GM18520 (cell line): ENCODE measurements at regions not wholly inside any gene's neighbourhood (a gene's known extent, or its start where the extent isn't known, plus 50 kb on each side); places are given as distances from the start of the nearest gene placed in this dataset.
A peak's percentile ranks its signal among the peaks of the same experiment; 100 is the strongest.

Experiments
- ATAC-seq: cut with Tn5 transposase; IDR thresholded peaks from one replicate; pipeline ENCODE4 v1.9.1; 2021; ENCODE audit not compliant: unreplicated experiment

DNA sequence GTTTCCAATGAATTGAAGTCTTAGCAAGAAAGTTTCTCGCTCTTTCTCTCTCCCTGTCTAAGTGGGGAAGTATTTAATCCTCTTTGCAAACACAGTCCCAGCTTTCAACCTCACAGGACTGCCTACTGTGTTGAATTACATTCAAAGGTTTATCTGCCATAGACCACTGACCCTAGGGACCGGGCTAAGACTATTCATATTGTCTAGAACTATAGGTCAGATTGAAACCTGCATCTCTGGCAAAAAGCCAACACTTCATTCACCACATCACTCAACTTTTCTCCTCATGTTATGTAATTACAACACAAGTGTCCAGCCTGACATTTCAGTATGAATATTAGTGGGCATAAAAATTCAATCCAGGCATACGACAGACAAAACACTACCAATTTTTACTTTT is 314.7 kb upstream of the RSPO3 start:
- ATAC-seq, result peak; percentile 34

DNA sequence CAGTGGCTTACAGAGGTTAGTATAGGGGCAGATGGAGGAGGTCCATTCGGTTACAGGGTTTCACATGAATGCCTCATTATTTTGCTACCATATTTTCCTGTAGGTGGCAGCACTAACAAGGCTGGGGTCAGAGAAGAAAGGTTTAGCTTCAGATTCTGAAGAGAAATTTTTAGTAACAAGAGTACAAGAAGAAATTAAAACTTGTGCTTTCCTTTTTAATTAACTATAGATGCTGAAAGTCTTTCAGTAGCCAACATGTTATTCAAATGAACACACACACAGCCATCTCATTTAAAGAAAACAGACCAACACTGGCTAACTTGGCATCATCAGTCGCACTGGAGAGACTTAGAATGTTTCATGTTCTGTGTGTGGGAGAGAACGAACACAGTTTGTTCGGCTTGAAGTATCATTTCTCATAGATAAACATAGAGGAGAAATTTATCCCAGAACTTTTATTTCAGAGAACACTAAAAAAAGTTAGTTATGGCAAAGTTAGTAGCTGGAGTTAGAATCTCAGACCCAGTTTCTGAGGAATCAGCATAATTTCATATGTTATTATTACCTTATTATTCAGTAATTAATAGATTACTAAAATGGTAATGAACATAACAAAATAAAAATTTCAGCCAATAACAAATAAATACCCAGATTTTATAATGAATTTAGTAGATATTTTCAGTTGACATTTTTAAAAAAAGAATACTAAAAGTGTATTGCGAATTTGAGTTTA is 314.0 kb upstream of the RSPO3 start:
- peak; percentile 32 for ATAC-seq

- no peak for ATAC-seq
Observed at GRCh38 chr6:126805861-126806260, 312.6 kb upstream of the RSPO3 start.

DNA sequence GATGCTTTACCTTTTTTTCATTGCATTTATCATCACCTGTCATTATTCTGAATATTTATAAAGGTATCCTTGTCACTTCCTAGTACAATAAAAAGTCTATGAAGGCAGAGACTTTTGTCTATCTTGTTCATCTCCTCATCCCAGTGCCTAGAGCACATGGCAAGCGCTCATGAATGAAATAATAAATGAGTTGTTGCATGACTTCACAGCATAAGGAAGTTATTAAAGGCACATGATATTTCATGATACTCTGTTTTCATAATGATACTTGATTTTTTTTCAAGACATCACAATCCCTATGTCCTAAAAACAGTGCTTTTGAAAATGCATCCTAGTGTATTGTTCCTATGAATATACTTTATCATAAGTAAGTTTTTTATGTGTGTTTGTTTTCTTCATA is 310.6 kb upstream of the RSPO3 start:
- ATAC-seq, result no peak

DNA sequence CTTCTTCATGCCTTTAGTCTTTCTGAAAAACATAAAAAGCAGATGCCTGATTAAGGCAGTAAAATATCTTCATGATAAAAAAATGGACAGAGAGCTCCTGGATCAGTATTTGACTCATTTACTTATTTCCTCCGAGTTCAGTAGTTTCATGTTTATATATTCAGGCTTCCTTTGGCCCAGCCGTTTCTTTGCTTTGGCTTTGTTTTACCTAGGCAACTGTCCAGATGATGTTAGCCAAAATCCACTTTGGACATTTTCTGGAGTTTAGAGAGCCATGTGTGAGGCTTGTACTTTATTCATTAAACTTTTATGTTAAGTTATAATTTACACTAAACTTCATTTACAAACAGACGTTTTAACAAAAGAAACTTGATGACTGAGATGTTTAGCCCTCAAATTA is 307.1 kb upstream of the RSPO3 start:
- ATAC-seq, result no peak

DNA sequence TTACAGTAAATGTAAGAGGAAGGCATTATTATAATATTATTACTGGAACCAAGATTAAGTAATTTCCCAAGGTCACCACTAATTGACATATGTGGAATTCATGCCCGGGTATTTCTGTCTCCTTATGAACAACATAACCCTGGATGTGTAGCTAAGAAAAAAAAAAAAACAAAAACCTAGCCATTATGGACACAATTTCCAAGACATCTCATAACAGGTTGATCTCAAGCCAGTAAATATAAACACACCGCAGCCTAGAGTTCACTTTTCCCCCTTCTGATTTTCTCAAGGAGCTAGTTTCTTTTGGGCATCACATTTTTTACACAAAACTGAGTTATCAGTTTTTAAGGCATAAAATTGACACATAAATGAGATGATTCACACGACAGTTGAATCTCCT is 306.5 kb upstream of the RSPO3 start:
- ATAC-seq, result no peak

DNA sequence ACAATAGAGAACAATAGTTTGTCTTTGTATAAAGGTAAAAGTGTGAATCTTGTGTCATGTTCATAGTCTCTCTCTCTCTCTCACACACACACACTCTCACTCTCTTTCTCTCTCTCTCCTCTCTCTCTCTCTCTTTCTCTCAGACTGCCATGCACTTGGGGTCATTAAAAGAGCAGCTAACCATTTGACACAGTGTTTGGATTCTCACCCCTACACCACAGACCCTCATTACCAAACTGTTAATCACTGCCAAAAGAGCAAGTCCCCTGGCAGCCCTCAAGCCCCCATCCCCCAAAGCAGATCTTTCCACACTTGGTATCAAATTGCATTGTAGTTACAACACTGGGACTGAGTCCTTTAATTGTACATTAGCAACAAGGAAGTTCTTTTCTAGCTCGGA is 305.8 kb upstream of the RSPO3 start:
- ATAC-seq, result no peak

- no peak for ATAC-seq
Observed at GRCh38 chr6:126820634-126821033, 297.8 kb upstream of the RSPO3 start.

GRCh38 chr6:126821706-126822105 is 296.8 kb upstream of the RSPO3 start:
- no peak for ATAC-seq

- no peak for ATAC-seq
Observed at GRCh38 chr6:126824226-126824625, 294.2 kb upstream of the RSPO3 start.

- no peak for ATAC-seq
Observed at GRCh38 chr6:126824815-126825214, 293.7 kb upstream of the RSPO3 start.

DNA sequence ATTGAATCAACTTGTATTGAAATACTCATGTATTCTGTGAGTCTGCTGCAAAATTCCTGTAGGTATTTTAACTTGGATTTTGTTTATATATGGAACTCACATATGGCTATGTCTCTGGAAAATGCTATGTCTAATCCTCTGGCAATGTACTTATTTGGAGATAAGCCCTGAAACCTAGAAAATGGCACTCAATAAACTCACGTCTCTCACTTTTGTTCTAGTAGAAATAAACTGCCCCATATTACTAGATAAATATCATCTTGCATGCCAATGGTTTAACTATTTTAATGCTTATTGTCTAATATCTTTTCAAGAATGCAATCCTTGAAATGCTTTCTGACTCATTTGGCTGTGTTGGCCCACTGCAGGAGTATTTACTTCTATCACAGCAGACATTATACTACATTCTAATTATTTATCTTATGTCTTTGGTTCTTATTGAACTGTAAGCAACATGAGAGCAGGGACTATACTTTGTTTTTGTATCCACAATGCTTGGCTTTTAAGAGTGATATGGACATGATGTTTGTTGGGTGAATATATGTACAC is 292.2 kb upstream of the RSPO3 start:
- no peak for ATAC-seq

DNA sequence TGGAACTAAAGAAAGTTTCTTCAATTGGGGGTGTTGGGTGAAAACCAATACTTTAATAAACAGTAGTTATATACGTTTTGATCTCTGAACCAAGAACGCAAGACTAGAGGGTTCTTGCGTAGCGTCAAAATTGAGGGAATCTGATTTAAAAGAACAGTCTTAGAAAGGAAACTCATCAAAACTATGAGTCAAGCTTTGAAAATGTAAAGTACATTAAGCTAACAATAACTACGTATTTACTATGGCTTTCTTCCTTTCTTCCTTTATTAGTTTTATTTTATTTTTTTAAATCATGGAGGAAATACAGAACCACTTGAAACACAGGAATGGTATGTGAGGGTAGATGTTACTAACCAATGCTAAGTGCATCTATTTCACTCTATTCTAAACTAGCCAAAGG is 287.0 kb upstream of the RSPO3 start:
- no peak for ATAC-seq

GRCh38 chr6:126842769-126843168 is 275.7 kb upstream of the RSPO3 start:
- no peak for ATAC-seq

DNA sequence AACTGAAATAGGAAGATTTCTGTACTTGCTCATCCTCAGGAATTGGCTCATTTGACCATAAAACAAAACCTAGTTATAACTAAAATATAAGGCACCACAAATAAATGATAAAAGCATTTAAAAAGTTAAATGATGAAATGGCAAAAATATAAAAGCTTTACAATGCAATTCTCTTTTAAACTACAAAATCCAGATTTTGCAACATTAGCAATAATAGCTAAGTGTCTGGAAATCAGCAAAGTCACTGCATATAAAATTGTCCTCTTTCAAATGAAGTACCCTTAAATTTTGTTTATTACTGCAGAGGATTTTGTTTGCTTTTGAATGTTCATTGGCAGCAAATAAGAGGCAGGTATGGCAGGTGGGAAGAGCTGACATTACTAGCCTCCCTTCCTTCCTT is 270.4 kb upstream of the RSPO3 start:
- no peak for ATAC-seq

DNA sequence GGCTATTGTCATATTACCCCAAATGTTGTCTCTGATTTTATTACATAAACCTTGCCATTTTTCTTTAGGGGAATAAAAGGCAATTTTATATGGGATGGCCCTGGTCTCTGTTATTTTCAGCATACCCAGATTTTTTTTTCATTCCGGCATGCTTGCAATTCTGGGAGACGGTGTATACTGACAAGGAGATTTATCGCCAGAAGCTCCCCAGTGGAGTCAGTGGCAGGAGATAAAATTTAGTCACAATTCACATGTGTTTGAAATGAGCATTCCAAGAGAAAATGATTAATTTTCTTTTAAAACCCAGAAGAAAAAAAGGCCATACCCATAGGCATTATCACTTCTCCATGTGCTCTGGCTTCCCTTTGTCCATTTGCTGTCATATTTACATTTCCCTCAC is 250.8 kb upstream of the RSPO3 start:
- ATAC-seq, result no peak

DNA sequence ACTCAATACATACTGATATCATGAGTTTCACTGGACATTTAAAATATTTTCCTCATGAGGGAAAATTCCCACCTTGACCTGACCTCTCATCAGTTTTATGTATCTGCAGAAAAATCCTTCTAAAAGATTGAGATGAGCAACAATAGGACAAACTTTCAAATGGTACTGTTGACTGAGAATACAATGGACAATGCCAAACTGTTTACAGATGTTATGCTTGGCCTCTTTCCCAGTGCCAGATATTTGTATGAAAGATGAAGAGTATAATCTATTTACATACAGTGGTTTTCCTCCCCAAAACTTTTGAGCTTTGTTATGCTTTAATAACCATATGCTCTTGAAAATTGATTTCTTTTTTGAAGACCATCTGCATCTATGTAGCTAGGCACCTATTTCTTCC is 245.1 kb upstream of the RSPO3 start:
- ATAC-seq, result no peak

- ATAC-seq, result no peak
Observed at GRCh38 chr6:126873791-126874190, 244.7 kb upstream of the RSPO3 start.

- no peak for ATAC-seq
Observed at GRCh38 chr6:126876446-126876845, 242.0 kb upstream of the RSPO3 start.

DNA sequence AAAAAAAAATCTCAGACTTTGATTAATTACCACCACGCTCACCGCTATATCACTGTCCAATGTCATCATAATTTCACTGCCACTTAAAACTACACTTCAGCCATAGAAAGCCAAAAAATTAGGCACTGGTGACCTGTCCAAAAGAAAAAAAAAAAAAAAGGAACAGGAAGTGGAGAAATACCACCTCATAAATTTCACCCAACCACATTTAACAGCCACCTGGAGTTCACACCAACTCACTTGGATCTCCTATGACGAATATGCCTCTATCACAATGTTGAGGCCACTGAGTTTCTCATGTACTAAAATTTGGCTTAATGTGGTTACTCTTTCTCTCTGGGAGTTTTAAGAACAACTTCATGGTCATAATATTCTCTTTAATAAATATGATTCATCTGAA is 237.5 kb upstream of the RSPO3 start:
- ATAC-seq, result no peak

DNA sequence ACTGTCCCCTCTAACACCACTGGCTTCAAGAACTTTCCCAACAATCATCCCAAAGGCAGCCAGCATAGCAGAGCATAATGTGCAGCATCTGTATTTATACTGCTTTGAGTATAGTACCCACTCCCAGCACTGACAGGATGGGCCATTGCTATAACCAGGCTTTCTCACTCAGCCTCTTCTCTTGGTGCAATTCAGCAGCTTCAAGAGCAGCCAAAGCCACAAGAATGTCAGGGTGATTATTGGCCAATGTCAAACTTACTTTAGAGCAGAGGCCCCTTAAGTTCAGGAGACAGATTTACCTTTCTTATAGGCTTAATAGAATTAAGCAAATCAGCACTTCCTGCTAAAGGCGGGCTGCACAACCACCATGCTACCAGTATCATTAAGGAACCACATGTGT is 232.4 kb upstream of the RSPO3 start:
- ATAC-seq, result no peak

GRCh38 chr6:126888727-126889725 is 229.4 kb upstream of the RSPO3 start:
- no peak for ATAC-seq
